GM13976 (cell line): ENCODE measurements at regions not wholly inside any gene's neighbourhood (a gene's known extent, or its start where the extent isn't known, plus 50 kb on each side); places are given as distances from the start of the nearest gene placed in this dataset.

Source experiments
- DNase-seq: peaks from one replicate; pipeline ENCODE4 v3.0.0; 2012; ENCODE audit warnings: low spot score
- in situ Hi-C: fragments of 300-500 bp; cut with MboI; formaldehyde crosslinking; loops from one replicate; pipeline ENCODE4 v1.12.0; 2022; ENCODE audit warnings: low sequenced_read_pairs, mixed read lengths, inconsistent platforms; ENCODE audit not compliant: unreplicated experiment
- TF ChIP-seq, protein P1 (sequence below): IDR thresholded peaks from 2 replicates; pipeline ENCODE4 v1.5.1; 2012; ENCODE audit warnings: borderline replicate concordance, mild to moderate bottlenecking; ENCODE audit not compliant: insufficient read depth; ENCODE audit errors: extremely low read depth, missing control alignments, control extremely low read depth

DNA sequence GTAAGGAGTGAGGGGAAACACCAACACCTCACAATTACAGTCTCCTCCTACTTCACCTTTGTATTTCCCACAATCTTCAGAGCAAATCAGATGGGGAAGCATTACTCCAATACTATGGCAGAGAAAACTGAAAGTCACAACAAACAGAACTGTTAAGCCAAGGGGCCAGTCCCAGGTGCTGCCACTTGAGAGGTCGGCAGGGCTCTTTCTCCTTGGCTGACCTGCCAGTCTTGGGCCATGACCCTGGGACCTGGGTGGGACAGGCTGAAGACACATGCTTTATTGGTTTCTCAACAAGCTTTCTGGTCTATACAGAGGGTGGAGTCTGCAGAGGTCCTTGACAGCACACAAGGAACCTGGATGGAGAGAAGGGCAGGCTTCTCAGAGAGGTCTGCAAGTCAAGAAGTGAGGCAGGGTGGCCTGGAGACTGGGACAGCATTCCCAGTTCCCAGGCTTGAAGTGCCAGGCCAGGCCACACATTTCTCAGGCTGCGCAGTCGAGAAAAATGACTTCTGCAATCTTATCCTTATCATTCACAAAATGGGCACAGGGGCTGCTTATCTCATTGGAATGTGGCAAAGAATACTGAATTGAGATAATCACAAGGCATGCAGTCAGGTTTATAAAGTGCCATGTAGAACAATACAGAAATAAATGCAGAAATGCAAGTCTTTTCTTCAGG is 301.0 kb downstream of the CXCL12 start:
- no peak for DNase-seq
- TF ChIP-seq, protein P1, sequence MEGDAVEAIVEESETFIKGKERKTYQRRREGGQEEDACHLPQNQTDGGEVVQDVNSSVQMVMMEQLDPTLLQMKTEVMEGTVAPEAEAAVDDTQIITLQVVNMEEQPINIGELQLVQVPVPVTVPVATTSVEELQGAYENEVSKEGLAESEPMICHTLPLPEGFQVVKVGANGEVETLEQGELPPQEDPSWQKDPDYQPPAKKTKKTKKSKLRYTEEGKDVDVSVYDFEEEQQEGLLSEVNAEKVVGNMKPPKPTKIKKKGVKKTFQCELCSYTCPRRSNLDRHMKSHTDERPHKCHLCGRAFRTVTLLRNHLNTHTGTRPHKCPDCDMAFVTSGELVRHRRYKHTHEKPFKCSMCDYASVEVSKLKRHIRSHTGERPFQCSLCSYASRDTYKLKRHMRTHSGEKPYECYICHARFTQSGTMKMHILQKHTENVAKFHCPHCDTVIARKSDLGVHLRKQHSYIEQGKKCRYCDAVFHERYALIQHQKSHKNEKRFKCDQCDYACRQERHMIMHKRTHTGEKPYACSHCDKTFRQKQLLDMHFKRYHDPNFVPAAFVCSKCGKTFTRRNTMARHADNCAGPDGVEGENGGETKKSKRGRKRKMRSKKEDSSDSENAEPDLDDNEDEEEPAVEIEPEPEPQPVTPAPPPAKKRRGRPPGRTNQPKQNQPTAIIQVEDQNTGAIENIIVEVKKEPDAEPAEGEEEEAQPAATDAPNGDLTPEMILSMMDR = no peak
- in situ Hi-C loops = no loop called here

DNA sequence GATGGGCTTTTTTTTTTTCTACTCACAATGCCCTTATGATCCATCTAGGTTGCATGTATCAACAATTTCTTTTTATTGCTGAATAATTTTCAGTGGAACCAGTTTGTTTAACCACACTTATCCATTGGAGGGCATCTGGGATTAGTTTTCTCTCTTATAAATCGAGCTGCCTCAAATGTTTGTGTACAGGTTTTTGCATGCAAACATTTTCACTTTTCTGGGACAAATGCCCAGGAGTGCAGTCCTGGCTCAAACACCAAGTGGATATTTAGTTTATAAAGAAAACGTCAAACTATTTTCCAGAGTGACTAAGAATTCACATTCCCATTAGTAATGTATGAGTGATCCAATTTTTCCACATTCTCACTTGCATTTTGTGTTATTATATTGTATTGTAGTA is 313.4 kb downstream of the CXCL12 start:
- TF ChIP-seq, protein P1 = no peak
- in situ Hi-C loops = no loop called here
- no peak for DNase-seq

DNA sequence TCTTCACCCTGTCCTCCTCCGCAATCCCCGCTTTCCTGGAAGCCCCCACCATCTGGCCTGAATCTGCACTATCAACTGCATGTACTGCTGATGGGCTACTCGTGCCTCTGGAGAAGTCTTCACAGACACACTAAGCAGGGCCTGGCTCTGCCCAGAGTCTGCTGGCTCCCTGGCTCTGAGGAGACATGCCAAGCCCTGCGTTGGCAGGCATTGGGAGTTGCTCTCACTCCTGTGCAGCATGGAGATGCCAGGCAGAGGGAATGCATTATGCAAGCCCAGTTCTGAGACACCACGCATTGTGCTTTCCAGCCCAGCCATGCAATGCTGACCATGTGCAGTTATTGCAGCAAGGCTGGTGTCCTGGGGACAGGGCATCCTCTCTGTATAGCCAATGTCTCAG is 314.6 kb downstream of the CXCL12 start:
- TF ChIP-seq, protein P1 = no peak
- no peak for DNase-seq
- in situ Hi-C loops = no loop called here

DNA sequence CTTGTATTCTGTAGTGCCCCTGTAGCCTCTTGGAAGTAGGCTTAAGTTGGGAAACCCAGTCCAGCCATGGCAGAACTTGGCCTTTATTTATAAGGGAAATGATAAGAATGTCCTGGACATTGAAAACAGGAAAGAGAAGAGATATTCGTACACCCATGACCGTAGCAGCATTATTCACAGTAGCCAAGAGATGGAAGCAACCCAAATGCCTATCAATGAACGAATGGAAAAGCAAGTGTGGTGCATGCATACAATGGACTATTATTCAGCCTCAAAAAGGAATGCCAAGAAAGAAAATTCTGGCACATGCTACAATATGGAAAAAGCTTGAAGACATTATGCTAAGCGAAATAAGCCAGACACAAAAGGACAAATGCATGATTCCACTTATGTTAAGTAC is 315.3 kb downstream of the CXCL12 start:
- in situ Hi-C loops = no loop called here
- TF ChIP-seq, protein P1 = no peak
- no peak for DNase-seq

DNA sequence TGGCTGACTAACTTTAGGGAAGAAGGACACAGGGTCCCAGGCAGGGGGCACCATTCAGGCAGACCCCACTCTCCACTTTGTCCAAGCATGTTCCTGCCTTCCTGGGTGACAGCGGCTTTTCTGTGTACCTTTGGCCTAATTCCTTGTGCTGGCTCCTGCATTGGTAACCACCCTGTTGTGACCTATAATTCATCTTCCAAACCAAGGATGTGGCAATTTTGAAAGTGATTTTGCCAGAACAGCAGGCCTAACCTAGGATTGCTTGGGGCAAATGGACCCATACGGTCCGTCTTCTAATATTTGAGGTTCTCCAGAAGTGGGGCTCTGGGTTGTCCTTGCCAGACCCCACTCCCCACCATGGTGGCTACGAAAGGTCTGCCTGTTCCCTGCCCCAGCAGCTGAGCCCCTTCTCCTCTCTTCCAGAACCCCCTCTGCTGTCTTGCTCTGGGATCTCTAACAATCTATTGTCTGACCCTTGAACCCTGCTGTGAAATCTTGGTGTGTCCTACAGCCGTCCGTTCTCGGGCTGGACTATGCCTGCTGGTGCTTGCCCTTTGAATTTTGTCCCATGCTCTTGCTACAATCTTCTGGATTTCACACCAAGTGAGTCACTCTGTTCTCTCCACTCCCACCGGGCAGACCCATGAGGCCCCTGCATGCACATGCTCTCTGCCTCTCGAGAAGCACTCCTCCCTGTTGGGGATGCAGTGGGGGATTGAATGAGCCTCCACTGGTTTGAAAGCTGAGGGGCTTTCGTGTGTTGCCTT is 316.0 kb downstream of the CXCL12 start:
- DNase-seq = no peak
- TF ChIP-seq, protein P1 = no peak
- in situ Hi-C loops = no loop called here

DNA sequence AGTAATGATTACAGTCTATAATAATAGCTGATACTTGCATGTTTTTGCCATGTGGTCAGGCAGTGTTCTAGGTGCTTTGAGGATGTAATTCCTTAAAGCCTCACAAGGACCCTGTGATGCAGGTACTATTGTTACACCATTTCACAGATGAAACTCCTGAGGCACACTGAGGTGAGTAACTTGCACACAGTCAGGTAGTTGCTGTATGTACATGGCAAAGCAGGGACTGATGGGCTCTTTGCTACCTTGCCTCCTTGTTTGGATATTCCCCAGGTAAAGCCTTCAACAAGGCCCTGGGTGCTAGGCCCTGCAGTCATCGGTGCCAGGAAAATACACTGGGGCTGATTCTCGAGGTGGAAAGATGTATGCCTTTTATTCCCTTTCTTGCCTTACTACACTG is 317.5 kb downstream of the CXCL12 start:
- no peak for DNase-seq
- in situ Hi-C loops = no loop called here
- TF ChIP-seq, protein P1 = no peak
